ENCODE measurements at regions not wholly inside any gene's neighbourhood (a gene's known extent, or its start where the extent isn't known, plus 50 kb on each side); places are given as distances from the start of the nearest gene placed in this dataset.
A peak's percentile ranks its signal among the peaks of the same experiment; 100 is the strongest.

DNA sequence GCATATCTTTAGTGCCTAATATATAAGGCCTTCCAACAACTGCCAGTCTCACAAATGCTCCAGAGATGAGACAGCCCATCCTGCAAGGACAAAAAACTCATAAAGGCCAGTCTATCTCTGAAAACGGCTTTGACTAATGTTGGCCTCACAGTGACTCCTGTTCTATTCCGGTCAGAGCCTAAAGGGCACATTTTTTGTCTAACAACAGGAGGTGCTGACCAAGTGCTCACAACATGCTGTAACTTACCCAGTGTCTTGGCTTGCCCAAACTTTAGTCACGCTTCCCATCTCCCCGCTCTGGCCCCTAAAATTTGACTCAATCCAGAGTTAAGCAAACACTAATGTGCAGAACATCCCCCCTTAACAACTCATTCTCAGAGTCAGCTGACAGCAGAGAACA lies 1411.2 kb upstream of the MIR17HG start:
- Histone ChIP-seq H3F3A (replicated peaks; ENCODE audit: low read depth) (no peaks in the 10 kb centered on the region), H3K4me1 (ENCODE audit: insufficient read depth) (no peaks in the 10 kb centered on the region), H4K20me1 (replicated peaks; ENCODE audit: insufficient read depth) (no peaks in the 10 kb centered on the region), H3K79me2 (replicated peaks; ENCODE audit: insufficient read depth) (no peaks in the 10 kb centered on the region), H3K27me3 (ENCODE audit: insufficient read depth) (no peaks in the 10 kb centered on the region), H3K4me3 (no peak overlapping the region), H3K9me2 (ENCODE audit: insufficient read depth) (no peaks in the 10 kb centered on the region), H3K36me3 (ENCODE audit: insufficient read depth) (no peaks in the 10 kb centered on the region), H3K4me2 (no peak overlapping the region), H3K27ac (ENCODE audit: low read depth) (no peak overlapping the region), H2AFZ (peak overlapping the region; percentile 78)
- no peak overlapping the region for H3K4me3 Mint-ChIP-seq
- ATAC-seq: no peak
- TF ChIP-seq POLR2AphosphoS5 (IDR thresholded peaks at IDR 0.05; ENCODE audit: low read depth) (no peak), ZNF114 (CRISPR knock-in tag; IDR thresholded peaks at IDR 0.05) (no peak), ZNF462 (CRISPR knock-in tag; IDR thresholded peaks at IDR 0.05) (no peak), CREB1 (CRISPR knock-in tag; IDR thresholded peaks at IDR 0.05; ENCODE audit: low read depth) (no peak)
- peaks cover 3% of the 10 kb centered on the region for H3K27me3 Mint-ChIP-seq (ENCODE audit: insufficient read depth, low read depth, poor library complexity)
- no peaks in the 10 kb centered on the region for H3K4me1 Mint-ChIP-seq
- no peaks in the 10 kb centered on the region for H3K36me3 Mint-ChIP-seq (ENCODE audit: low read depth)
- H3K27ac Mint-ChIP-seq: no peak overlapping the region
- no peak for DNase-seq (ENCODE audit: low spot score)
- no peaks in the 10 kb centered on the region; the same call in 2 of the 3 replicates for H3K9me3 Mint-ChIP-seq

- no peak overlapping the region for H2AFZ ChIP-seq
- no peak overlapping the region for H3K4me3 ChIP-seq
- H4K20me1 ChIP-seq (replicated peaks; ENCODE audit: insufficient read depth): no peaks in the 10 kb centered on the region
- no peaks in the 10 kb centered on the region for H3F3A ChIP-seq (replicated peaks; ENCODE audit: low read depth)
- DNase-seq (ENCODE audit: low spot score) (no peak), ATAC-seq (no peak)
- H3K36me3 ChIP-seq (ENCODE audit: insufficient read depth): no peaks in the 10 kb centered on the region
- no peaks in the 10 kb centered on the region; the same call in 2 of the 3 replicates for H3K9me3 Mint-ChIP-seq
- no peak overlapping the region for H3K27ac Mint-ChIP-seq
- H3K4me1 Mint-ChIP-seq: no peaks in the 10 kb centered on the region
- peaks cover 2% of the 10 kb centered on the region for H3K27me3 Mint-ChIP-seq (ENCODE audit: insufficient read depth, low read depth, poor library complexity)
- no peaks in the 10 kb centered on the region for H3K4me1 ChIP-seq (ENCODE audit: insufficient read depth)
- no peaks in the 10 kb centered on the region for H3K36me3 Mint-ChIP-seq (ENCODE audit: low read depth)
- no peaks in the 10 kb centered on the region for H3K27me3 ChIP-seq (ENCODE audit: insufficient read depth)
- H3K4me2 ChIP-seq: no peak overlapping the region
- H3K9me2 ChIP-seq (ENCODE audit: insufficient read depth): no peaks in the 10 kb centered on the region
- H3K79me2 ChIP-seq (replicated peaks; ENCODE audit: insufficient read depth): no peaks in the 10 kb centered on the region
- H3K4me3 Mint-ChIP-seq: no peak overlapping the region
- H3K27ac ChIP-seq (ENCODE audit: low read depth): no peak overlapping the region
- TF ChIP-seq EZH2 (IDR thresholded peaks at IDR 0.05; ENCODE audit: low read depth, unreplicated experiment) (no peak), ZNF462 (CRISPR knock-in tag; IDR thresholded peaks at IDR 0.05) (no peak), STAT1 (IDR thresholded peaks at IDR 0.05; ENCODE audit: unreplicated experiment) (no peak), EZH2phosphoT487 (IDR thresholded peaks at IDR 0.05; ENCODE audit: unreplicated experiment) (no peak), ZNF331 (CRISPR knock-in tag; IDR thresholded peaks at IDR 0.05; ENCODE audit: low read depth) (no peak)
Measured at GRCh38 chr13:89937420-89937819, 1410.1 kb upstream of the MIR17HG start.

Data from GM23338 (cell line).